Adrenal gland (tissue), 9 donors: ENCODE measurements at regions not wholly inside any gene's neighbourhood (a gene's known extent, or its start where the extent isn't known, plus 50 kb on each side); places are given as distances from the start of the nearest gene placed in this dataset.

Source experiments
- DNase-seq, 7 donors: peaks; one replicate each; pipeline ENCODE4 v3.0.0-alpha.2; 2019 to 2020
- H3K27ac ChIP-seq, 5 donors: fragments of 200-600 bp; sonication (generic) in 4 of 5; 1 replicate in 3 of 5; 2 replicates in 2 of 5; pipeline versions ENCODE4 v1.5.1 to v1.8.0; 2016 to 2020; ENCODE audit warnings: mild to moderate bottlenecking in 1 of 5
- H3K27me3 ChIP-seq: fragments of 200-600 bp; 2 replicates; pipeline ENCODE4 v1.8.0; 2021
- H3K36me3 ChIP-seq, 2 donors: fragments of 200-600 bp; replicated peaks in 1 of 2; 1 replicate in 1 of 2; 2 replicates in 1 of 2; pipeline versions ENCODE4 v1.5.1 to v1.8.0; 2018 to 2022
- H3K4me1 ChIP-seq, 2 donors: fragments of 200-600 bp; replicated peaks in 1 of 2; 1 replicate in 1 of 2; 2 replicates in 1 of 2; pipeline versions ENCODE4 v1.5.1 to v1.8.0; 2018 to 2021
- H3K4me3 ChIP-seq, 4 donors: fragments of 200-600 bp; sonication (generic) in 3 of 4; one replicate each; pipeline ENCODE4 v1.5.1; 2016 to 2018
- H3K9me3 ChIP-seq, 3 donors: fragments of 200-600 bp; sonication (generic) in 1 of 3; replicated peaks in 1 of 3; 1 replicate in 2 of 3; 2 replicates in 1 of 3; pipeline versions ENCODE4 v1.5.1 to v1.8.0; 2016 to 2021
- CTCF ChIP-seq, 6 experiments: fragments of 450-650 bp in 4 of 6; fragments of 200-600 bp in 2 of 6; sonication (generic) in 1 of 6; IDR thresholded peaks; 1 replicate in 5 of 6; 2 replicates in 1 of 6; pipeline versions ENCODE4 v1.5.1 to v1.8.0; 2016 to 2021; ENCODE audit warnings: antibody characterized with exemption in 6 of 6, mild to moderate bottlenecking in 2 of 6, moderate library complexity in 1 of 6
- POLR2A ChIP-seq, 2 donors: fragments of 450-650 bp; IDR thresholded peaks; one replicate each; pipeline ENCODE4 v1.6.1; 2017; ENCODE audit warnings: antibody characterized with exemption in 2 of 2, mild to moderate bottlenecking in 2 of 2, moderate library complexity in 1 of 2
- WGBS, 4 donors: extraction: QIAGEN DNeasy Blood & Tissue Kit in 2 of 4; methylation state at CpG; one replicate each; pipeline versions ENCODE4 v1.1.5 to v1.1.7; 2013 to 2017; 5-methylcytosine and 5-hydroxymethylcytosine counted together
- intact Hi-C, 2 donors: fragments of 100-400 bp; cut with DNase I; formaldehyde crosslinking; loops; one replicate each; pipeline versions ENCODE4 v1.14.1 to v1.15.0; 2022 to 2023
- donor health status: healthy with polysubstance abuse.
- donor health status: Bipolar disorder and iron deficiency.
- donor health status: DM: yes; HTN: yes; CAD: no.
- donor health status: DM: no; HTN: no; CAD: no.
- donor health status: DM: no; HTN: no; CAD: no.

- intact Hi-C loops: loop anchor here in 1 of 2 donors (5.0 kb wide), 1 partner anchor 478 kb away; no protein-coding TSS in a partner anchor
- no peaks in the 10 kb centered on the region for H3K9me3 ChIP-seq
- 75 to 98% (median 92%) methylated on average over 2 of the region's 2 CpGs for WGBS, 4 donors
Measured at GRCh38 chr15:56824175-56824574, 90.9 kb upstream of the ZNF280D start.

GRCh38 chr15:56821721-56822425 is 88.6 kb upstream of the ZNF280D start:
- DNase-seq: peak; percentile 46 to 87 (median 68)
- H3K9me3 ChIP-seq: no peaks in the 10 kb centered on the region
- no peak for TF ChIP-seq POLR2A (IDR thresholded peaks at IDR 0.05)
- TF ChIP-seq CTCF (IDR thresholded peaks at IDR 0.05): peak; percentile 58 to 81 (median 76)
- WGBS, 4 donors: 23 to 45% (median 23%) methylated on average over 2 to 3 of the region's 3 CpGs
- no peak overlapping the region for H3K27ac ChIP-seq
- H3K4me1 ChIP-seq: no peaks in the 10 kb centered on the region
- intact Hi-C loops: loop anchor here in 1 of 2 donors (5.0 kb wide), 1 partner anchor 480 kb away; no protein-coding TSS in a partner anchor
- no peaks in the 10 kb centered on the region for H3K27me3 ChIP-seq
- H3K4me3 ChIP-seq: no peak overlapping the region
- H3K36me3 ChIP-seq: no peaks in the 10 kb centered on the region

More at GRCh38 chr15:56824175-56824574, 90.9 kb upstream of the ZNF280D start:
- Histone ChIP-seq H3K4me1 (no peaks in the 10 kb centered on the region), H3K27me3 (no peaks in the 10 kb centered on the region), H3K4me3 (no peak overlapping the region), H3K27ac (no peak overlapping the region), H3K36me3 (no peaks in the 10 kb centered on the region)
- DNase-seq: no peak
- TF ChIP-seq POLR2A (IDR thresholded peaks at IDR 0.05) (no peak), CTCF (IDR thresholded peaks at IDR 0.05) (no peak)

- intact Hi-C loops: loop anchor here in 1 of 2 donors (5.0 kb wide), 1 partner anchor 482 kb away; no protein-coding TSS in a partner anchor
- Histone ChIP-seq H3K27ac (no peak overlapping the region), H3K4me3 (no peak overlapping the region), H3K4me1 (no peaks in the 10 kb centered on the region), H3K27me3 (no peaks in the 10 kb centered on the region), H3K36me3 (no peaks in the 10 kb centered on the region), H3K9me3 (no peaks in the 10 kb centered on the region)
- no peak for DNase-seq
- no peak for TF ChIP-seq CTCF (IDR thresholded peaks at IDR 0.05)
- no peak for TF ChIP-seq POLR2A (IDR thresholded peaks at IDR 0.05)
Measured at GRCh38 chr15:56820333-56820732, 87.0 kb upstream of the ZNF280D start.

- intact Hi-C loops: no loop called here
- DNase-seq: no peak
- WGBS, 4 donors: 60 to 75% (median 69%) methylated on average over 1 of the region's 1 CpG
- H3K36me3 ChIP-seq: no peaks in the 10 kb centered on the region
- H3K27ac ChIP-seq: no peak overlapping the region
- no peak overlapping the region for H3K4me3 ChIP-seq
- no peaks in the 10 kb centered on the region for H3K9me3 ChIP-seq
- TF ChIP-seq POLR2A (IDR thresholded peaks at IDR 0.05) (no peak), CTCF (IDR thresholded peaks at IDR 0.05) (no peak)
- no peaks in the 10 kb centered on the region for H3K4me1 ChIP-seq
- H3K27me3 ChIP-seq: no peaks in the 10 kb centered on the region
Measured at GRCh38 chr15:56817321-56818080, 84.2 kb upstream of the ZNF280D start.
